GM12878 (cell line): ENCODE measurements at regions not wholly inside any gene's neighbourhood (a gene's known extent, or its start where the extent isn't known, plus 50 kb on each side); places are given as distances from the start of the nearest gene placed in this dataset.

ENCODE experiments used
- ATAC-seq: fragments of 200-7000 bp; cut with Tn5 transposase; 3 replicates; pipeline ENCODE4 v1.9.1; 2020; ENCODE audit warnings: mild to moderate bottlenecking, moderate library complexity
- BruUV-seq: library from RNA; stranded (reverse); fragments of 400-500 nt; replicated peaks from 2 replicates; lab custom pipeline; 2021; lab: Mats Ljungman, UMichigan
- CTCF ChIA-PET: fragments of 300-600 bp; sonication (Branson Sonifier 250); formaldehyde crosslinking; extraction: SDS; loops from one replicate; lab custom pipeline; 2021; ENCODE audit warnings: inconsistent platforms; lab: Yijun Ruan, JAX
- POLR2A ChIA-PET: fragments of 350-600 bp; formaldehyde crosslinking; extraction: SDS; loops from one replicate; lab custom pipeline; 2021; ENCODE audit warnings: inconsistent platforms; lab: Charles Lee
- RAD21 ChIA-PET: fragments of 300-600 bp; sonication (Branson Sonifier 250); formaldehyde crosslinking; loops from one replicate; lab custom pipeline; 2023; ENCODE audit warnings: antibody characterized with exemption; ENCODE audit not compliant: unreplicated experiment; lab: Charles Lee
- SMC1A ChIA-PET: fragments of 300-600 bp; sonication (Branson Sonifier 250); formaldehyde crosslinking; loops from one replicate; lab custom pipeline; 2023; ENCODE audit not compliant: unreplicated experiment, uncharacterized antibody; lab: Charles Lee
- DNase-seq: peaks from one replicate; pipeline ENCODE4 v3.0.0-alpha.2; 2011; ENCODE audit warnings: low read depth, low spot score
- FAIRE-seq: peaks from 3 replicates; lab custom pipeline; 2011; peaks lifted over from hg19 to GRCh38; lab: Jason Lieb, UNC
- H2AFZ ChIP-seq: 2 replicates; pipeline ENCODE4 v1.6.0; 2011; ENCODE audit warnings: low read depth, low read length, control low read depth; ENCODE audit not compliant: control insufficient read depth
- H3K27ac ChIP-seq: 2 replicates; pipeline ENCODE4 v1.5.1; 2011; ENCODE audit warnings: control low read depth; ENCODE audit not compliant: control insufficient read depth, insufficient read depth
- H3K27me3 ChIP-seq, 2 experiments: replicated peaks in 1 of 2; 2 replicates each; pipeline versions ENCODE4 v1.6.0 to v1.6.1; 2011; ENCODE audit warnings: low read length in 1 of 2; ENCODE audit not compliant: control insufficient read depth in 2 of 2, insufficient read depth in 2 of 2
- H3K36me3 ChIP-seq, 2 experiments: 2 replicates each; pipeline ENCODE4 v1.5.1; 2011; ENCODE audit warnings: low read length in 1 of 2; ENCODE audit not compliant: control insufficient read depth in 2 of 2, insufficient read depth in 2 of 2
- H3K4me1 ChIP-seq: 2 replicates; pipeline ENCODE4 v1.6.1; 2011; ENCODE audit warnings: mild to moderate bottlenecking, low read length, moderate library complexity, mixed read lengths; ENCODE audit not compliant: control insufficient read depth, insufficient read depth
- H3K4me2 ChIP-seq: 2 replicates; pipeline ENCODE4 v1.6.0; 2011; ENCODE audit warnings: control low read depth; ENCODE audit not compliant: control insufficient read depth, insufficient read depth
- H3K4me3 ChIP-seq: fragments of 200-600 bp; sonication (generic); 2 replicates; pipeline ENCODE4 v1.5.1; 2016
- H3K79me2 ChIP-seq: 2 replicates; pipeline ENCODE4 v1.6.0; 2011; ENCODE audit warnings: low read length; ENCODE audit not compliant: control insufficient read depth, insufficient read depth
- H3K9ac ChIP-seq: 2 replicates; pipeline ENCODE4 v1.8.0; 2011; ENCODE audit warnings: low read length, control low read depth, mixed read lengths; ENCODE audit not compliant: control insufficient read depth, insufficient read depth
- H3K9me3 ChIP-seq: replicated peaks from 3 replicates; pipeline ENCODE4 v1.5.1; 2011; ENCODE audit warnings: mild to moderate bottlenecking, low read length; ENCODE audit not compliant: control insufficient read depth, insufficient read depth
- H4K20me1 ChIP-seq: 2 replicates; pipeline ENCODE4 v1.6.0; 2011; ENCODE audit not compliant: control insufficient read depth, insufficient read depth
- ATF7 ChIP-seq: fragments of 450-650 bp; IDR thresholded peaks from 2 replicates; pipeline ENCODE4 v1.6.1; 2016; ENCODE audit warnings: low read depth, mild to moderate bottlenecking
- E2F4 ChIP-seq: IDR thresholded peaks from 2 replicates; pipeline ENCODE4 v1.6.1; 2012; ENCODE audit warnings: low read depth, low read length, improper control_type of control experiment
- NBN ChIP-seq: fragments of 450-650 bp; IDR thresholded peaks from 2 replicates; pipeline ENCODE4 v1.6.1; 2016
- PAX5 ChIP-seq: IDR thresholded peaks from 2 replicates; pipeline ENCODE4 v1.6.1; 2011; ENCODE audit warnings: low read depth, low read length, borderline replicate concordance
- RELA ChIP-seq: fragments of 450-650 bp; IDR thresholded peaks from 2 replicates; pipeline ENCODE4 v1.8.0; 2014; ENCODE audit warnings: borderline replicate concordance; ENCODE audit not compliant: partially characterized antibody
- TARDBP ChIP-seq: IDR thresholded peaks from 2 replicates; pipeline ENCODE4 v1.6.1; 2016; ENCODE audit warnings: borderline replicate concordance
- ZNF687 ChIP-seq: fragments of 450-650 bp; IDR thresholded peaks from 2 replicates; pipeline ENCODE4 v1.6.1; 2017; ENCODE audit warnings: mild to moderate bottlenecking, moderate library complexity
- WGBS: methylation state at CpG from one replicate; pipeline ENCODE4 v1.1.6; 2016; ENCODE audit warnings: low lambda C conversion rate; ENCODE audit not compliant: insufficient replicate concordance, insufficient coverage; ENCODE audit errors: missing lambda C conversion rate; 5-methylcytosine and 5-hydroxymethylcytosine counted together
- in situ Hi-C: fragments of 300-500 bp; cut with MboI; formaldehyde crosslinking; loops from 9 replicates; pipeline ENCODE4 v1.14.3; 2018; ENCODE audit warnings: mixed read lengths
- intact Hi-C: fragments of 100-400 bp; cut with micrococcal nuclease; formaldehyde crosslinking; loops from one replicate; pipeline ENCODE4 v1.14.2; 2022; ENCODE audit not compliant: unreplicated experiment
- TF ChIP-seq, protein P1 (sequence below): fragments of 450-650 bp; IDR thresholded peaks from 2 replicates; pipeline ENCODE4 v1.6.1; 2017; ENCODE audit warnings: mild to moderate bottlenecking, moderate library complexity
- TF ChIP-seq, protein P2 (sequence below): IDR thresholded peaks from 2 replicates; pipeline ENCODE4 v1.6.1; 2012; ENCODE audit warnings: low read length, inconsistent platforms

DNA sequence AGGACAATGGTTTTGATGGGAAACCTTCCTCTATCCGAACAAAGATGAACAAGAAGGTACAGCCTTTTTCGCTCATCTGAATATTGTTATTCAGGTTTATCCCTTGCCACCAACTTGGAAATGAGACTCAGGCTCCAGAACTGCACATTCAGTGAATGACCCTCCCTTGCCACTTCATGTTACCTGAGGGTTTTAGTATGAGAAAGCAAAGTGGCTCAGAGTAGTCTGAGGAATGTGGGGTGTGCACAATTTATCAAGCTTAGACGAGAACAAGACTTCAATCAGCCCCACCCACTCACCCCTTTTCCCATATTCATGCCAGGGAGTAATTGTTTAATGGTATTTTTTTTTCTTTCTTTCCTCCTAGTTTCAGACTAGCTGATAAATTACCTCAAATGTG, 265.3 kb upstream of the POU1F1 start:
- in situ Hi-C loops = no loop called here
- SMC1A ChIA-PET = interaction anchor here (0.6 kb wide), 1 partner anchor 1503 kb away, joined by 5 read pairs; no protein-coding TSS in a partner anchor
- TF ChIP-seq TARDBP = no peak
- TF ChIP-seq ZNF687 = no peak
- TF ChIP-seq, protein P1, sequence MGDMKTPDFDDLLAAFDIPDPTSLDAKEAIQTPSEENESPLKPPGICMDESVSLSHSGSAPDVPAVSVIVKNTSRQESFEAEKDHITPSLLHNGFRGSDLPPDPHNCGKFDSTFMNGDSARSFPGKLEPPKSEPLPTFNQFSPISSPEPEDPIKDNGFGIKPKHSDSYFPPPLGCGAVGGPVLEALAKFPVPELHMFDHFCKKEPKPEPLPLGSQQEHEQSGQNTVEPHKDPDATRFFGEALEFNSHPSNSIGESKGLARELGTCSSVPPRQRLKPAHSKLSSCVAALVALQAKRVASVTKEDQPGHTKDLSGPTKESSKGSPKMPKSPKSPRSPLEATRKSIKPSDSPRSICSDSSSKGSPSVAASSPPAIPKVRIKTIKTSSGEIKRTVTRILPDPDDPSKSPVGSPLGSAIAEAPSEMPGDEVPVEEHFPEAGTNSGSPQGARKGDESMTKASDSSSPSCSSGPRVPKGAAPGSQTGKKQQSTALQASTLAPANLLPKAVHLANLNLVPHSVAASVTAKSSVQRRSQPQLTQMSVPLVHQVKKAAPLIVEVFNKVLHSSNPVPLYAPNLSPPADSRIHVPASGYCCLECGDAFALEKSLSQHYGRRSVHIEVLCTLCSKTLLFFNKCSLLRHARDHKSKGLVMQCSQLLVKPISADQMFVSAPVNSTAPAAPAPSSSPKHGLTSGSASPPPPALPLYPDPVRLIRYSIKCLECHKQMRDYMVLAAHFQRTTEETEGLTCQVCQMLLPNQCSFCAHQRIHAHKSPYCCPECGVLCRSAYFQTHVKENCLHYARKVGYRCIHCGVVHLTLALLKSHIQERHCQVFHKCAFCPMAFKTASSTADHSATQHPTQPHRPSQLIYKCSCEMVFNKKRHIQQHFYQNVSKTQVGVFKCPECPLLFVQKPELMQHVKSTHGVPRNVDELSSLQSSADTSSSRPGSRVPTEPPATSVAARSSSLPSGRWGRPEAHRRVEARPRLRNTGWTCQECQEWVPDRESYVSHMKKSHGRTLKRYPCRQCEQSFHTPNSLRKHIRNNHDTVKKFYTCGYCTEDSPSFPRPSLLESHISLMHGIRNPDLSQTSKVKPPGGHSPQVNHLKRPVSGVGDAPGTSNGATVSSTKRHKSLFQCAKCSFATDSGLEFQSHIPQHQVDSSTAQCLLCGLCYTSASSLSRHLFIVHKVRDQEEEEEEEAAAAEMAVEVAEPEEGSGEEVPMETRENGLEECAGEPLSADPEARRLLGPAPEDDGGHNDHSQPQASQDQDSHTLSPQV = no peak
- TF ChIP-seq ATF7 = no peak
- TF ChIP-seq NBN = no peak
- TF ChIP-seq RELA = no peak
- TF ChIP-seq, protein P2, sequence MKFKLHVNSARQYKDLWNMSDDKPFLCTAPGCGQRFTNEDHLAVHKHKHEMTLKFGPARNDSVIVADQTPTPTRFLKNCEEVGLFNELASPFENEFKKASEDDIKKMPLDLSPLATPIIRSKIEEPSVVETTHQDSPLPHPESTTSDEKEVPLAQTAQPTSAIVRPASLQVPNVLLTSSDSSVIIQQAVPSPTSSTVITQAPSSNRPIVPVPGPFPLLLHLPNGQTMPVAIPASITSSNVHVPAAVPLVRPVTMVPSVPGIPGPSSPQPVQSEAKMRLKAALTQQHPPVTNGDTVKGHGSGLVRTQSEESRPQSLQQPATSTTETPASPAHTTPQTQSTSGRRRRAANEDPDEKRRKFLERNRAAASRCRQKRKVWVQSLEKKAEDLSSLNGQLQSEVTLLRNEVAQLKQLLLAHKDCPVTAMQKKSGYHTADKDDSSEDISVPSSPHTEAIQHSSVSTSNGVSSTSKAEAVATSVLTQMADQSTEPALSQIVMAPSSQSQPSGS = no peak
- no peak for TF ChIP-seq PAX5
- TF ChIP-seq E2F4 = no peak
- H4K20me1 ChIP-seq = no peaks in the 10 kb centered on the region
- no peaks in the 10 kb centered on the region for H3K79me2 ChIP-seq
- H3K4me3 ChIP-seq = no peak overlapping the region
- H3K27me3 ChIP-seq = no peaks in the 10 kb centered on the region
- DNase-seq (no peak), ATAC-seq (no peak), FAIRE-seq (no peak)
- intact Hi-C loops = no loop called here
- H3K36me3 ChIP-seq = no peaks in the 10 kb centered on the region
- no peaks in the 10 kb centered on the region for H3K4me1 ChIP-seq
- no peak overlapping the region for H3K4me2 ChIP-seq
- no peak overlapping the region for H3K9ac ChIP-seq
- WGBS = 24% methylated on average over 3 of the region's 3 CpGs
- BruUV-seq = no TSS peak
- H3K27ac ChIP-seq = no peak overlapping the region
- CTCF ChIA-PET = no interaction called here
- POLR2A ChIA-PET = no interaction called here
- H2AFZ ChIP-seq = no peak overlapping the region
- RAD21 ChIA-PET = interaction anchor here (0.7 kb wide), 1 partner anchor 45 kb away, joined by 3 read pairs; no protein-coding TSS in a partner anchor
- no peaks in the 10 kb centered on the region for H3K9me3 ChIP-seq
